Right cardiac atrium (tissue), 5 donors: ENCODE measurements at regions not wholly inside any gene's neighbourhood (a gene's known extent, or its start where the extent isn't known, plus 50 kb on each side); places are given as distances from the start of the nearest gene placed in this dataset.
"Not testable (repeated sequence)": the region's sequence is repeated elsewhere in the genome, so short reads cannot be mapped to it uniquely, and the experiment has no call there.

ENCODE experiments used
- ATAC-seq, 2 donors: fragments of 200-7000 bp; cut with Tn5 transposase; one replicate each; pipeline versions ENCODE4 v1.8.0 to v1.9.1; 2020; ENCODE audit warnings: moderate library complexity in 2 of 2, mild to moderate bottlenecking in 1 of 2
- DNase-seq, 3 donors: peaks; one replicate each; pipeline ENCODE4 v3.0.0-alpha.2; 2020
- H3K27ac ChIP-seq: one replicate; pipeline ENCODE4 v1.5.1; 2013; ENCODE audit warnings: mild to moderate bottlenecking, low read length, control low read depth, moderate library complexity
- H3K27me3 ChIP-seq: one replicate; pipeline ENCODE4 v1.6.1; 2013; ENCODE audit not compliant: control insufficient read depth, insufficient read depth
- H3K4me1 ChIP-seq: one replicate; pipeline ENCODE4 v1.6.1; 2013; ENCODE audit warnings: low read length; ENCODE audit not compliant: control insufficient read depth, insufficient read depth
- H3K4me3 ChIP-seq: one replicate; pipeline ENCODE4 v1.5.1; 2013; ENCODE audit warnings: low read length, control low read depth
- H3K9me3 ChIP-seq: one replicate; pipeline ENCODE4 v1.6.1; 2013; ENCODE audit warnings: low read length; ENCODE audit not compliant: control insufficient read depth
- WGBS: extraction: QIAGEN DNeasy Blood & Tissue Kit; methylation state at CpG from one replicate; pipeline ENCODE4 v1.1.7; 2013; 5-methylcytosine and 5-hydroxymethylcytosine counted together
- intact Hi-C, 4 donors: fragments of 100-400 bp; cut with DNase I; formaldehyde crosslinking; loops; one replicate each; pipeline versions ENCODE4 v1.11.0 to v1.14.0; 2022 to 2023
- donor health status: healthy with polysubstance abuse.
- donor health status: DM: no; HTN: yes; CAD: no.
- donor health status: DM: no; HTN: no; CAD: no.
- donor health status: DM: no; HTN: yes; CAD: no; lungs with severe emphysema.
- donor health status: DM: yes; HTN: yes; CAD: no.

DNA sequence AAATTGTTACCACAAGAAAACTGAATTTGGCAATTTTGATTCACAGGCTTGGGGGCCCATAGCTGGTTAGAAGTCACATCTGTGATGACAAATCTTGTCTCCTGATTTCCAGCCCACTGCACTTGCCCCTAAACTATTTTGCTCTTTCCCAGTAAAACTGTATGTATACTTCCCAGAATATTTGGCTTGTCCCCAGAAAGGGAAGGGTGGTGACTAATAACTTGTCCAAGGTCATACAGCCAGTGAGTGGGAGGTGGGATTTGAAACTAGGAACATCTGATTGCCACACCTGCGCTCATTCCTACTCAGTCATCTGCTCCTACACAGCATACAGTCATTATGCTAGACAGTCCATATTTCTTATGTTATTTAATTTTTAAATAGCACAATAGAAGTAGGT lies 304.5 kb downstream of the SDHAF3 start:
- no peak overlapping the region for H3K4me3 ChIP-seq
- intact Hi-C loops, result no loop called here
- H3K9me3 ChIP-seq, result no peaks in the 10 kb centered on the region
- H3K27me3 ChIP-seq, result no peaks in the 10 kb centered on the region
- ATAC-seq (no peak), DNase-seq (no peak)
- no peak overlapping the region for H3K27ac ChIP-seq
- no peaks in the 10 kb centered on the region for H3K4me1 ChIP-seq
- 89% methylated on average over 1 of the region's 1 CpG for WGBS

DNA sequence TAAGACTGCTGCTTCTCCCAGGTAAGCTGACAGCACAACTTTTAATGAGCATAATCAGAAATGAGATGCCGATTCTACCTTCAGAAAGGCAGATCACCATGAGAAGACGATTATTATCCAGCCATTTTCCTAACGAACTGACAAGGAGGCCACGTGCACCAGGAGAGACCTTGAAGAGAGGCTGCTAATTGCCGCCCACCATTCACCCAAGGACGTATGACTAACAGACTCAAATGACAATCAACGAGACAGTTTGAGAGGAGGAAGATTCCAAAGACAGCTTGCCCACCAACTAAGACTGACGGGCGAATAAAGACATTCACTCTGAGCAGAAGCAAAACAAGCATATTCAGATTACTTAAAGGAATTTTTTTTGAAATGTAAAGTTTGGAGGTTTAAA lies 301.9 kb upstream of the TAC1 start:
- no peak for ATAC-seq
- WGBS, result 76% methylated on average over 9 of the region's 9 CpGs
- H3K4me3 ChIP-seq, result no peak overlapping the region

DNA sequence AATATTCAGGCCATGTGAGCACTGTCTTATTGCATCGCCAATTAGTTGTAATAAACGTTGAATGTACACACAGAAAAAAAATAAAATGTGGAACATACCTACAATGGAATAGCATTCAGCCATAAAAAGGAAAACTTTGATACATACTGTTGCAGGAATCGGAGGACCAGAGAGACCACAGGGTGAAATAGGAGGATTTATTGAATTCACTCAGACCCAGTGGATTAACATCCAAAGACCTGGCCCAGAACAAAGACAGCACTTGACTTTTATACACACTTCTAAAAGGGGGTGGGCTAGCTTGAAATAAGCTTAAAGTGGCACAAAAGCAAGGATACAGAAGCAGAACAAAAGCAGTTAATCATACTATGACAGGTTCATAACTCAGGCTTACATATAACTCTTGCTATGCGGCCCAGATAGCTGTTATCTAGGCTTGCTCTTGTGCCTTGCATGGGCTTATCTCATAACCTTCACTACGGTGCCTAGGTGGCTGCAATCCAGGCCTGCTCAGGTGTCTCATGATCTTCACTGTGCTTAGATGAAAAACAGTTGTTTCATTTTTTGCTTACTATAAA lies 292.2 kb upstream of the TAC1 start:
- no peak for ATAC-seq

More for the DNA sequence above, 301.9 kb upstream of the TAC1 start:
- no peak for DNase-seq
- intact Hi-C loops, result no loop called here
- H3K4me1 ChIP-seq, result no peaks in the 10 kb centered on the region
- H3K27me3 ChIP-seq, result no peaks in the 10 kb centered on the region
- no peaks in the 10 kb centered on the region for H3K9me3 ChIP-seq
- H3K27ac ChIP-seq, result no peak overlapping the region

DNA sequence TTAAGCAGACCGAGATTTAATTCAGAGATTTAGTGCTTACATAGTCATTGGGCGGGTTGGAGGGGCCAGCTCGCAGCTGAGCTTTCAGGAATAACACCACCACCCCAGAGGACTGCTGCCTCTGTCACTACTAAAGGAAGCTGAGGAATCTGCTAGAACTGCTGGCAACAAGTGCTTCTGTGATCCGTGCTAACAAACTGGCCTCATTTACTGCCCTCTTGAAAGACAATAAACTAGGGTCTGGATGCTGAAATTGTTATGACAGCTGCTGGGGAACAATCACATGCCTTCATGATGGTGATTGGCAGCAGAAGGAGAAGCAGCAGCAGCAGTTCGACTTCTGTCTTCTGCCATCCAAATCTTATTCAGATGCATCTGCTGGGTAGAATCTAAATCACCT lies 285.5 kb upstream of the TAC1 start:
- 50% methylated on average over 5 of the region's 5 CpGs for WGBS

More for the DNA sequence above, 292.2 kb upstream of the TAC1 start:
- H3K4me3 ChIP-seq, result no peak overlapping the region
- no peak for DNase-seq
- intact Hi-C loops, result no loop called here
- H3K4me1 ChIP-seq, result no peaks in the 10 kb centered on the region
- H3K27me3 ChIP-seq, result no peaks in the 10 kb centered on the region
- 66% methylated on average over 5 of the region's 5 CpGs for WGBS
- H3K27ac ChIP-seq, result no peak overlapping the region
- peaks cover 2% of the 10 kb centered on the region for H3K9me3 ChIP-seq

DNA sequence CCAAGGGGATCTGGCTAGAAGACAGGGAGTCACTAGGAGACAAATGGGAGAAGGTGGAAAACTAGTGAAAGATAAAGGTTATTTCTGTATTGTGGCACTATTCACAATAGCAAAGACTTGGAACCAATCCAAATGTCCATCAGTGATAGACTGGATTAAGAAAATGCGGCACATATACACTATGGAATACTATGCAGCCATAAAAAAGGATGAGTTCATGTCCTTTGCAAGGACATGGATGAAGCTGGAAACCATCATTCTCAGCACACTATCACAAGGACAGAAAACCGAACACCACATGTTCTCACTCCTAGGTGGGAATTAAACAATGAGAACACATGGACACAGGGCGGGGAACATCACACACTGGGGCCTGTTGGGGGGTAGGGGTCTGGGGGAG lies 282.4 kb upstream of the TAC1 start:
- WGBS, result 91% methylated on average over 3 of the region's 3 CpGs
- H3K4me1 ChIP-seq, ATAC-seq, H3K4me3 ChIP-seq, H3K27ac ChIP-seq, intact Hi-C loops, H3K9me3 ChIP-seq, DNase-seq, H3K27me3 ChIP-seq: not testable (repeated sequence)

More for the DNA sequence above, 285.5 kb upstream of the TAC1 start:
- Histone ChIP-seq H3K4me3 (no peak overlapping the region), H3K27me3 (no peaks in the 10 kb centered on the region), H3K9me3 (no peaks in the 10 kb centered on the region), H3K27ac (no peak overlapping the region), H3K4me1 (no peaks in the 10 kb centered on the region)
- intact Hi-C loops, result no loop called here
- no peak for ATAC-seq
- DNase-seq, result no peak

DNA sequence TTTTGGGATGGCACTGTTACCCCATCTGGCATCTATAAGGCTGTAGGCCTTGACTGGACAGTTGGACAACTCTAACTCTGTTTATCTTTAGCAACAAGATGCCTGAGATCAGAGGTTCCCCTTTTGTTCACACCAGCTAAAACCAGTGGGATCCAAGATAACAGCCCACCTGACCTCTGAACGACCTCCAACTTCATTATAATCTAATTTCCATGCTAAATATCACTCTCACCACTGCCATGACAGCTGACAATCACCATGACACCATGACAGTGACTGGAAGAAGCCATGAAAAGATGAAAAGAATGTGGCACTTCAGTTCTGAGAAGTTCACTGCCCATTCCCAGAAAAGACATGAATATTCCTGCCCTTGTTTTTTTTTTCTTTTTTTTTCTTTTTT lies 281.4 kb upstream of the TAC1 start:
- Histone ChIP-seq H3K27me3 (no peaks in the 10 kb centered on the region), H3K4me3 (no peak overlapping the region), H3K27ac (no peak overlapping the region), H3K9me3 (no peaks in the 10 kb centered on the region), H3K4me1 (no peaks in the 10 kb centered on the region)
- 35% methylated on average over 1 of the region's 1 CpG for WGBS
- intact Hi-C loops, result no loop called here
- ATAC-seq (no peak), DNase-seq (no peak)

DNA sequence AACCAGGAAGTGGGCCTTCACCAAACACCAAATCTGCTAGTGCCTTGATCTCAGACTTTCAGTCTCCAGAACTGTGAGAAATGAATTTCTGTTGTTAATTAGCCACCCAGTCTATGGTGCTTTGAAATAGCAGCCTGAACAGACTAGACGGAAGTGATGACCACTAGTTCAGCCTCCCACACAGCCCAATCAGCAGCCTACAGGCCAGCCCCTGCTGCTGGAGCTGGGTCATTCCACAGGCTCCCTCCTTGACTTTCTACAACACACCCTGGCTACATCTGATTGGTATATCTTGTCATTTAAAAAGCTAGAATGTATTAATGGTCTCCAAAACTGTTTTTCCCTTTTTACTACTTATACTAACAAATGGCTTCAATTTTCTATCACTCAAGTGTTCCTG lies 277.2 kb upstream of the TAC1 start:
- H3K9me3 ChIP-seq, result no peaks in the 10 kb centered on the region
- no peaks in the 10 kb centered on the region for H3K4me1 ChIP-seq
- WGBS, result 55% methylated on average over 1 of the region's 1 CpG
- intact Hi-C loops, result no loop called here
- no peak overlapping the region for H3K4me3 ChIP-seq
- no peaks in the 10 kb centered on the region for H3K27me3 ChIP-seq
- ATAC-seq, result no peak
- no peak for DNase-seq
- no peak overlapping the region for H3K27ac ChIP-seq

DNA sequence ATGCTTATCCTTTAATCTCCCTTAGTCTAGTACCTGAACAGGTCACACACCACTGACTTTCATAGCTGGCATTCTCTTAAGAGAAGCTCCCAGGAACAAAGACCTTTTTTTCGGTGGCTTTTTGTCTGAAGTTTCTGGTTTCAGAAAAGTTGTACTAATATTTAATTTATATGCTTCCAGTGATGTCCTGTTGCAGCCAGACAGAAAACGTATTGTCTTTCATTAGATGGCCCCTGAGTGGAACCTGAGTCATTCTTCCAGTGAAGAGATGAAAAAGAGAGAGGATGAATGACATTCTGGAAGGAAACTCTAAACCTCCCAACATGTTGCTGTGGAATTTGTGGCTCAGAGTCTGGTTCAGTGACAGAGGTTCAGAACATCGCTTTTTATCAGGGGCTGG lies 274.8 kb upstream of the TAC1 start:
- ATAC-seq (no peak), DNase-seq (no peak)
- Histone ChIP-seq H3K27me3 (no peaks in the 10 kb centered on the region), H3K9me3 (no peaks in the 10 kb centered on the region), H3K4me1 (no peaks in the 10 kb centered on the region), H3K27ac (no peak overlapping the region), H3K4me3 (no peak overlapping the region)
- WGBS, result 65% methylated on average over 3 of the region's 3 CpGs
- intact Hi-C loops, result no loop called here

DNA sequence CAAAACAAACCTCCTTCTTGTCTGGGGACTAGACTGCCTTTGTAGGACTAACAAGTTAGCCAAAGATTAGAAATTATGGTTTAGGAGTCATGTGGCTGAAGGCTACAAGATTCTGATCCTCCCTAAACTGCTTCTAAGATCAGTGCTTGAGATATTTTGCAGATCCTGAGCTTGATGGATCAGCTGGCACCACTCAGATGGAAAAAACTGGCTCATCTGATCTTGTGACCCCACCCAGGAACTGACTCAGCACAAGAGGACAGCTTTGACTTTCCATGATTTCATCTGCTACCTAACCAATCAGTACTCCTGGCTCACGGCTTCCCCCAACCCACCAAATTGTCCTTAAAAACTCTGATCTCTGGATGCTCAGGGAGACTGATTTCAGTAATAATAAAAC lies 271.5 kb upstream of the TAC1 start:
- no peak overlapping the region for H3K27ac ChIP-seq
- H3K4me1 ChIP-seq, result no peaks in the 10 kb centered on the region
- WGBS, result 89% methylated on average over 1 of the region's 1 CpG
- no peak overlapping the region for H3K4me3 ChIP-seq
- no peak for DNase-seq
- intact Hi-C loops, result no loop called here
- no peaks in the 10 kb centered on the region for H3K27me3 ChIP-seq
- ATAC-seq, result no peak
- no peaks in the 10 kb centered on the region for H3K9me3 ChIP-seq

DNA sequence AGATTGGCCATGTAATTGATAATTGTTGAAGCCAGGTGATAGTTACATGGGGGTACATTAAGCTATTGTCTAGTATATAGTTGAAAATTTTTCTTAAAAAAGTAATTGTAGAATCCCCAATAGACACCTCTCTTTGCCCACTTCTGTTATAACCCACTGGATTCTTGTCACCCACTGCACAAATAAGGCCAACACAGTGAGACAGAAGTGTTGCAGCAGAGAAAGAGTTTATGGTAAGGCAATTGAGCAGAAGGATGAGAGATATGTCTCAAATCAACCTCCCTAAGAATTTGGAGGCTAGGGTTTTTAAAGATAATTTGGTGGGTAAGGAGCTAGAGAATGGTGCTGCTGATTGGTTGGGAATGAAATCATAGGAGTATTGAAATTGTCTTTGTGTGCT lies 270.3 kb upstream of the TAC1 start:
- no peak overlapping the region for H3K4me3 ChIP-seq
- ATAC-seq (no peak), DNase-seq (no peak)
- no peak overlapping the region for H3K27ac ChIP-seq
- no peaks in the 10 kb centered on the region for H3K27me3 ChIP-seq
- intact Hi-C loops, result no loop called here
- H3K4me1 ChIP-seq, result no peaks in the 10 kb centered on the region
- H3K9me3 ChIP-seq, result no peaks in the 10 kb centered on the region

DNA sequence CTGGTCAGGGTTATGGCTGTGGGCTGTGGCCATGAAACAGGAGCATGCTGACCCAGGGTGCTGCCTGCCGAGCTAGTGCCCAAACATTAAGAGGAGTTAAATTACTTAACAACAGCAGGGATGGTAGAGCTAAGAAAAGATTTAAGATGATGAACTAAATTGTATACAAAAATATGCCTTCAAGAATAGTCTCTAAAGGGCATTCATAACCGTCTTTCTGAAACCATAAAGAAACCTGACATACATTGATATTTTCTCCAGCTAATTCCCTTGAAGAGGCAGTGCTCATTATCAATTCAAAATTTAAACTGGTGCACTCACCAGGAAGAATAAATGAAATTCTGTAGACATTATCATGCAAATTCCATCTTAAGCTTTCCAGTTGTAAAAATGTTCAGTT lies 265.8 kb upstream of the TAC1 start:
- no peak for ATAC-seq
- WGBS, result 63% methylated on average over 2 of the region's 2 CpGs
- no peaks in the 10 kb centered on the region for H3K4me1 ChIP-seq
- no peak for DNase-seq
- intact Hi-C loops, result no loop called here
- no peaks in the 10 kb centered on the region for H3K27me3 ChIP-seq
- H3K4me3 ChIP-seq, result no peak overlapping the region
- no peak overlapping the region for H3K27ac ChIP-seq
- H3K9me3 ChIP-seq, result no peaks in the 10 kb centered on the region

DNA sequence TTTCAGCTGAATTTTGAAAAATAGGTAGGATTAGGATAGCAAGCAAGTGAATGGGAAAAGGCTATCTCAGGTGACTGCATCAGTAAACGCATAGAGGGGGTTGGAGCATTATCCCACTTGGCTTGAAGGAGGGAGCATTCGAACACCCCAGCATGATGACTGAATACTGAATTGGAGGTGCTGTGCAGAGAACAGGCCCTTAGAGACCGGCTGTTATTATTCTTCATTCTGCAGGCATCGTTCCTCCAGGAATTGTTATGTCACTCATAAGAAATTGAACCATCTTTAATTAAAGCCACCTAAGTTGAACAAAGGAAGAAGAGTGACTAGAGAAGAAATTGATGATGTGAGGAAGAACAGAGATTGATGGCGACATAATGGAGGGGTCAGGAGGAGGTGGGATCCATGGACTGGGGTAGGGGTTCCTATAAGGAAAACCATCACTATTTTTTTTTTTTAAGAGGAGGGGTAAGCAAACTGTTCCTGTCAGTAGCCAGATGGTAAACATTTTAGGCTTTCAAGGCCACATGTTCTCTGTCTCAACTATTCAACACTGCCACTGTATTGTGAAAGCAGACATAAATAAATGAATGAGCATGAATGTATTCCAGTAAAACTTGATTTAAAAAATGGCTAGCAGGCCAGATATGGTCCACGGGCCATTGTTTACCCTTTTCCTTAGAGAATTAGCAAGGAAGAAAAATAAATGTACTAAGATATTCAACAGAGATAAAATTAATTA lies 264.7 kb upstream of the TAC1 start:
- no peaks in the 10 kb centered on the region for H3K27me3 ChIP-seq
- intact Hi-C loops, result no loop called here
- no peak for DNase-seq
- no peak for ATAC-seq
- no peaks in the 10 kb centered on the region for H3K4me1 ChIP-seq
- no peaks in the 10 kb centered on the region for H3K9me3 ChIP-seq
- no peak overlapping the region for H3K4me3 ChIP-seq
- WGBS, result 57% methylated on average over 6 of the region's 6 CpGs
- no peak overlapping the region for H3K27ac ChIP-seq
